ENCODE measurements at regions not wholly inside any gene's neighbourhood (a gene's known extent, or its start where the extent isn't known, plus 50 kb on each side); places are given as distances from the start of the nearest gene placed in this dataset.
"Not testable (repeated sequence)": the region's sequence is repeated elsewhere in the genome, so short reads cannot be mapped to it uniquely, and the experiment has no call there.

DNA sequence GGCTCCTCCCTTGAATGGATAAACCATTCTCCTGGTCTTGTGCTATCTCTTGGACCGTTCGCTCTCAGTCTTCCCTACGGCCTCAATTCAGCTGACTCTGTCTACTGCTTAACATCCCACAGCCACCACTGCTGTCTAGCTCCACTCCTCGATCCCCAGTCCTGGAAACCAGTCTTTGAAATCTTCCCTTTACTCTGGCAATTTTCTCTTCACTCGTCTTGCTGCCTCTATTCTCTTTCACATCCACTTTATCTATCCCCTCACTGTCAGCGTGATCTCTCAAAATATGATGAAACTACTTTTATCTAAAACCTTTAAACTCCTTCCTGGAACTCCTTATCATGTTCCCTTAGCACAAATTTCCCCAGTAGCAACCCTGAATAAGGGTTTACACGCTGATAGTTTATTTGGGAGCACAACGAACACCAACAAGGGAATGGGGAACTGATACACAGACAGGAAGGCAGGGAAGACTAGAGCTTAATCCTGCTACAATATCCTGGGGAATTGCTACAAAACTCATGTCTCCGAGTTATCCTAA, 131.6 kb upstream of the SAMSN1 start:
- DNase-seq, result no peak

DNA sequence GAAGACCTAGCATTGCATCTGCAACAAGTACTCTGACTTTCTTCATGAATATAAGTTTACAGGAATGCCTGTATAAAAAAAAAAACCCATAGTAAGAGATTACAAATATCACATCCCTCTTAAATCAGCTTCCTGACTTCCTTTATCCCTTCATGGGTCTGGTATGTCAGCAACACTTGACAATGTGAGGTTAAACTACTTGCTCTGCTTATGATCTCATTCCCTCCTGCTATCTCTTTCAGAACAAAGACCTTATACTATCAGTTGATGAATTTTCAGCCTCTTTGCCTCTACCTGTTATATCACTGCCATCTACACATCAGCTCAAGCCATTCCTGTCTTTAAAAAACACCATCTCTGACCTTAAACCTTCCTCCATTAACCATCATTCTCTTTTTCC, 130.9 kb upstream of the SAMSN1 start:
- no peak for DNase-seq

DNA sequence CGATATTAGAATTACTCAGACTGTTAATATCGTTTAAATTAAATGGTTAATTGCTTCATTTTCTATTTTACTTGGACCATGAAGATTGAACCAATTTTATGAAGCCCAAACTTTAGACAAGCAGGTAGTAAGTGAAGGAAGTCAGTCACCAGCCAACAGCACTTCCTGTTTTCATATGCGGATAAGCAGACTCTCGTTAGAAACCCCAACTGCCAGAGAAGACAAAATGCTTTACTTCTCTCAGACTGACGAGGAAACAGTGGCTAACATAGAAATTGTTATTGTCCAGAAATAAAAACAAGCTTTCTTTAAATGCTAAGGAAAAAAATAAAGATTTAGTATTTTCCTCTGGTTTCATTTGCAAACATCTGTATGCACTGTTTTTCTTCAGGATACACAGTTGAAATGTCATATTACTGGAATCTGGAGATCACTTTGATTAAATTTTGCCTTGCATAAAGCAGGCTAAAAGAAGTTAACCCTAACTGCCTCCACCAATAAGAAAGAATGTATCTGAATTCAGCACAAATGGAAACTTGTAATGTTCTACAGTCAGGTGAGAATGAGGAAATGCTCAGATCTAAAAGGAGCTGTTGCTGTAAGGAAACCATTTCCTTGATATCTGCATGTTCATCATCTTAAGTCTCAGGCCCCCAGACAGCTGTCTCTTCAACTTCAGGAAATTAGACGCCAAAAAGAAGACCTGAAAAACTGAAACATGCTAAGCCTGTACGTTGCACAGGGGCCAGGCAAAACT, 129.8 kb upstream of the SAMSN1 start:
- DNase-seq, result peak in 1 of 4 experiments; percentile 3

DNA sequence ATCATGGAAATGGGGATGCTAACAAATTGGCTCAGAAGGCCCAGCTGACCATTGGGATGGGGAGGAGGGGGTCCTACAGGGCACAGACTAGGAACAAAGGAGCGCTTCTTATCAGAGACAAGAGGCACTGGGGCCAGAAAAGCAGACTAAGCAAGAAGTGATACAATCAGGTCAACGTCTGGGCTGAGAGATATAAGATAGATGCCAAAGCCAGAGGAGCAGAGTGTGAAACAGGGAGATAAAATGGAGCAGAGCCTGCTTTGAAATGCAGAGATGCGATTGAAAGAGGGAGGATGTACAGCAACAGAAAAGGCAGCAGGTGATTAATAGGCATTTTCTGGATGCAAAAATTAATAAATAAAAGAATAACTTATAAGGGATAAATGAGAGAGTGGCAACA, 127.5 kb upstream of the SAMSN1 start:
- DNase-seq, result no peak

DNA sequence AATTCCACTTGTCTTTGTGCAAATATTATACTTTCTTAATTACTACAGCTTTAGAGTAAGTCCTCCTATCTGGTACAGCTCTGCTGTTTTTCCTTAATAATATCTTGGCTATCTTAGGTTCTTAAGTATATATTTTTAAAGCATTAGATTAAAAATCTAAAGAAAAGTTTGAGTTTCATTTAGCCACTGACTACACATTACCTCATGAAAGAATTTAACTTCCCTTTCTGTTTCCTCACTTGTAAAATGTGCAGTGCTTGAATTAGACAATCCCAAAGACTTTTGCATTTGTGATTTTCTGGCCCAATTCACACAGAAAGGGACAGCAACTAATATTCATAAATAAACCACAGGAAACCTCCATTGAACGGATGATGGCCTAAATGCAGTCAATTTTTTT, 126.4 kb upstream of the SAMSN1 start:
- no peak for DNase-seq

DNA sequence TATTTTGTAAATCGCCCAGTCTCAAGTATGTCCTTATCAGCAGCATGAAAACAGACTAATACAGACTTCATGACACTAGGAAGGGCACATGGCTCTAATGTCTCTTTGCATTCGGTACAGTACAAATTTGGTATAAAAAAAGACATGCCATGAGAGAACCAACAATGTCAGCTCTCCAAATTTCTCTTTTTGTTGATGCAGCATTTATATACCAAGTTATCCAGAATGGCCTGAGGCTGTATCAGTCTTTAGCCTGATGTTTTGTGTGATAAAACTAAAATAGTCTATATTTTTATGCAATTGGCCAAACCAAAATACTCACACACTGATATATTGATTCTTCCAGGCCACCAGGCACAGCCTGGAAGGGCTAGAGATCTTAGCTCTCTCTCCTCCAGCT, 124.3 kb upstream of the SAMSN1 start:
- DNase-seq, result no peak

DNA sequence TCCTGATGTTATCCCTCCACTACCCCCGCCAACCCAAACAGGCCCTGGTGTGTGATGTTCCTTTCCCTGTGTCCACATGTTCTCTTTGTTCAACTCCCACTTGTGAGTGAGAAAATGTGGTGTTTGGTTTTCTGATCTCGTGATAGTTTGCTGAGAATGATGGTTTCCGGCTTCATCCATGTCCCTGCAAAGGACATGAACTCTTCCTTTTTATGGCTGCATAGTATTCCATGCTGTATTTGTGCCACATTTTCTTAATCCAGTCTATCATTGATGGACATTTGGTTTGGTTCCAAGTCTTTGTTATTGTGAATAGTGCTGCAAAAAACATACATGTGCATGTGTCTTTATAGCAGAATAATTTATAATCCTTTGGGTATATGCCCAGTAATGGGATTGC, 123.0 kb upstream of the SAMSN1 start:
- not testable (repeated sequence) for DNase-seq

DNA sequence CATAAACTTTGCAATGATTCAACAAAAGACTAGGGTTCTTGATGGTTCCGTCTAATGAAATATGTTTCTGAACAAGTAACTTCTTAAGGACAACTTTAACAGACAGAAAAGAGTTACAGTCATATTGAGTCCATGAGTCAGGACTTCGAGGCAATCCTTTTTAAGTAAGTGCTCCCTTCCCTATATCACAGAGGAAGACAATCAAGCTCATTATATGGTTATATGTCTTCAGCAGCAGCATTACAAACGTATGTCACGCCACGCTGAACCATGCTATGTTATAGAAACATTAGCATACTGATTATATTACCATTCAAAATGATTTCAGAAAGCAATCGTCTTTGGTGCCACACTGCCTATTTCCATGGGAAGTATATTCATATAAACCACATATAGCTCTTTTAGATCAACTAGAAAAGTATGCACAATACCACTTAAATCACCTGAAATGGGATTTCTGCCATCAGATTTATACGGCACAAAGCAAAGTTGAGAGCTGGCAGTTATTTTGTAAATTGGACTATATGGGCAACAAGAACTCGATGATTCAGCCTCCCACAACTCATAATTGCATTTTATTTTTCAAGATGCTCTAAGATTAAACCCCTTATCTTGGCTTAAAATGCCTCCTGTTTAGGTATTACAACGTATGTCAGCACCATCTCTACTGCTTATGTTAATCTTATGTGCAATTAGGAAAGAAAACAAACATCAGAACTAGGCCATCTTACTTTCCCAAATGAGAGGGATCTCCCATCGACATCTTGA, 111.3 kb upstream of the SAMSN1 start:
- no peak for DNase-seq

DNA sequence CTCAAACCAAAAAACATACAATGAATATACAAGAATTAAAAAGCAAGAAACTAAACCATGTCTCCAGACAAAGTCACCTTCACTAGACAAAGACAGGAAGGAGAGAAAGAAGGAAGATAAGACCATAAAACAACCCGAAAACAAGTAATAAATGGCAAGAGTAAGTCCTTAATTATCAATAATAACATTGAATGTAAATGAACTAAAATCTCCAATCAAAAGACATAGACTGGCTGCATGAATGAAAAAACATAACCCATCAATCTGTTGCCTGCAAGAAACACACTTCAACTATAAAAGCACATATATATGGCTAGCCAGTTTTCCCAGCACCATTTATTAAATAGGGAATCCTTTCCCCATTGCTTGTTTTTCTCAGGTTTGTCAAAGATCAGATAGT, 100.8 kb upstream of the SAMSN1 start:
- DNase-seq, result no peak

DNA sequence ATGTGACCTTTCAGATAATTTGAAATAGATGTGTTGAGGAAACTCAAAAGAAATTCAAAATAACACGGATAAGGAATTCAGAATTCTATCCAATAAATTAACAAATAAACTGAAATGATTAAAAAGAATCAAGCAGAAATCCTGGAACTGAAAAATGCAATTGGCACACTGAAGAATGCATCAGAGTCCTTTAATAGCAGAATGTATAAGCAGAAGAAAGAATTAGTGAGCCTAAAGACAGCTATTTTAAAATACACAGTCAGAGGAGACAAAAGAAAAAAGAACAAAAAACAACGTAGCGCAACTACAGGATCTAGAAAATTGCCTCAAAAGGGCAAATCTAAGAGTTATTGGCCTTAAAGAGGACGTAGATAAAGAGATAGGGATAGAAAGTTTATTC, 99.6 kb upstream of the SAMSN1 start:
- DNase-seq, result no peak

DNA sequence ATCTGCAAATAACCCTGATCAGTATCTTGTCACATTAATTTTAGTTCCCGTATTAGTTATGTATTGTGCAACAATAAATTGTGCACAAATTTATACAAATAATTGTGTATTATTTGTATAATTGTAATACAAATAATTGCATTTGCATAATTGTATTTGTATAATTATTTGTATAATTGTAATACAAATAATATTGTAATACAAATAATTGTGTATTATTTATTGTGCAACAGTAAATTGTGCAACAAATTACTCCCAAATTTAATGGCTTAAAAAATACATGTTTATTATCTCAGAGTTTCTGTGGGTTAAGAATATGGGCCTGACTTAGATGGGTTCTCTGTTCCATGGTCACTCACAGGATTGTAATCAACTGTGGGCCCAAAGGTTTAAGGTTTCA, 86.2 kb upstream of the SAMSN1 start:
- DNase-seq, result no peak

DNA sequence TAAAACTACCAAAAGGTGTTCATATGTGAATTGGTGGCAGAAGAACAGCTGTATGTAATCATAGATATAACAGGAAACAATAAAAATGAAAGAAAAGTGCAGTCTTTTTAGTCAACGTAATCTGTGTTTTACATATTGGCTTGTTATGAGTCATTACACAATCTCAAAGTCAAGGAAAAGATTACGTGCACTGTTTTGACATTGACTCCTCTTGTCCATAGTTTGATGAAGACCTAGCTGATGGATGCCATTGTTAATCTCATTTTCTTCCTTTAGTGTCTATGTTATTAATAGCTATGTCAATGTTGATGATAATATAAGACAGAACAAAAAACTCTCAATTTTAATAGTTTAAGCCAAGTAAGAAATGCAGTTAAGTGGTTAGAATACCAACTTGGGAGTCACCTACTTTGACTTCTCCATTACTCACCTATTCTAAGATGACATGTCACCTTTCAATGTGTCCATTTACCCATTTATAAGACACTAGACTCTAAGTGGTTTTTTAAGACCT, 84.5 kb upstream of the SAMSN1 start:
- no peak for DNase-seq

DNA sequence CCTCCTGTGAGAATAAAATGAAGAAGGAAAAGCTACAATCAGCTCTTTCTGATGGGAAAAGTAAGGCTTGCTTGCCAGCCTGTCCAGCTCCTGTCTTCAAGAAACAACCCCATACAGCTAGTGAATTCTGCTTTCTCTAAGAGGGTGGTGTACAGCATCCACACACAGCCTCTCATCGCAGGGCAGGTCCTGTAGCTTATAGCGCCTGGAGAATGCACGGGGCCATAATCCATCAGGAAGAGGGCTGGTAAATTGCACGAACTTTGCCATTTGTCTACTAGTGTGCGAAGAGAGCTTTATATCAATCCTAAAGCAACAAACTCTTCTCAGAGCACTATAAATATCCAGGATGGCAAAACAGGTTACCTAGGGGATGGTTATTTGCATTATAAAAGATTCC, 83.3 kb upstream of the SAMSN1 start:
- DNase-seq, result no peak

DNA sequence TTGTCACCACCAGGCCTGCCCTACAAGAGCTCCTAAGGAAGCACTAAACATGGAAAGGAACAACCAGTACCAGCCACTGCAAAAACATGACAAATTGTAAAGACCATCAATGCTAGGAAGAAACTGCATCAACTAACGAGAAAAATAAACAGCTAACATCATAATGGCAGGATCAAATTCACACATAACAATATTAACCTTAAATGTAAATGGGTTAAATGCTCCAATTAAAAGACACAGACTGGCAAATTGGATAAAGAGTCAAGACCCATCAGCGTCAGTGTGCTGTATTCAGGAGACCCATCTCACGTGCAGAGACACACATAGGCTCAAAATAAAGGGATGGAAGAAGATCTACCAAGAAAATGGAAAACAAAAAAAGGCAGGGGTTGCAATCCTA, 77.0 kb upstream of the SAMSN1 start:
- DNase-seq, result not testable (repeated sequence)

DNA sequence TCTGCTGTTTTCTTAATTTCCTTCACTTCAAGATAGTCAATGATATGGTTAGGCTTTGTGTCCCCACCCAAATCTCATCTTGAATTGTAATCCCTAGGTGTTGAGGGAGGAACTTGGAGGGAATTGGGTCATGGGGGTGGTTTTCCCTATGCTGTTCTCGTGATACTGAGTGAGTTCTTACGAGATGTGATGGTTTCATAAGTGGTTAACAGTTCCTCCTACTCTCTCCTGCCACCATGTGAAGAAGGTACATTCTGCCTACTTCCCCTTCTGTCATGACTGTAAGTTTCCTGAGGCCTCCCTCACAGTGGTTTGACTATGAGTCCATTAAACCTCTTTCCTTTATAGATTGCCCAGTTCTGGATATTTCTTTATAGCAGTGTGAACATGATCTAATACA, 74.0 kb upstream of the SAMSN1 start:
- no peak for DNase-seq

DNA sequence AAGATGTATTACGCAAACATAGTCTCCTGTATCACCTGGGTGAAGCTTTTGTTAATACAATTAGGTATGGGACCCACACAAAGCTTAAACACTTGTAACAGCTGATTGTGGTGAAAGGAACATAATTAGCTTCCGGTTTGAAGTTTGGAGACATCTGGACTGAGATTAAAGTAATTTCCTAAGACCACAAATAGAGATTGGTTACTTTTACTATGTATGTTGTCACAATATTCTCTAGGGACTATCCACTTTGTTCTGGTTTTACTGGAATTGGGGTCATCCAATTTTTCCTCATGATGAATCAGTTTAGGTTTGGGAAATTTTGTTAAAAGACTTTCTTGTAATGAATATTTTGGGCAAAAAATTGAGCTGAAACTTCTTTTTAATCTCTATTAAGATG, 71.8 kb upstream of the SAMSN1 start:
- no peak for DNase-seq

DNA sequence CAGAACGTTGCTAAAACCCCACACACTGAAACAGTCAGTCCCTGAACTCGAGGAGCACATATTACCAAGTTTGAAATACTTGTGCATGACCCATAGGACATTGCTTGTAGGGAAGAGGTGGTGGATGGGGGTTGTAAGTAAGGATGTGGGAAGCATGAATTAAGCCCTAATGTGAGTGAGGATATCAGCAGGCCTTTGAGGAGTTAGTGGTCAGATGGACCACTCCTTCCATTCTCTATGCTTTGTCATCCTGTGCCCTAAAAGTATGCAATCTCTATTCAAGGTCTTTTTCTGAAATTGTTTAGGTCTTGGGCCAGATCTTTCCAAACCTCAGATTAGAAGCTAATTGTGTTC, 70.9 kb upstream of the SAMSN1 start:
- DNase-seq, result no peak

DNA sequence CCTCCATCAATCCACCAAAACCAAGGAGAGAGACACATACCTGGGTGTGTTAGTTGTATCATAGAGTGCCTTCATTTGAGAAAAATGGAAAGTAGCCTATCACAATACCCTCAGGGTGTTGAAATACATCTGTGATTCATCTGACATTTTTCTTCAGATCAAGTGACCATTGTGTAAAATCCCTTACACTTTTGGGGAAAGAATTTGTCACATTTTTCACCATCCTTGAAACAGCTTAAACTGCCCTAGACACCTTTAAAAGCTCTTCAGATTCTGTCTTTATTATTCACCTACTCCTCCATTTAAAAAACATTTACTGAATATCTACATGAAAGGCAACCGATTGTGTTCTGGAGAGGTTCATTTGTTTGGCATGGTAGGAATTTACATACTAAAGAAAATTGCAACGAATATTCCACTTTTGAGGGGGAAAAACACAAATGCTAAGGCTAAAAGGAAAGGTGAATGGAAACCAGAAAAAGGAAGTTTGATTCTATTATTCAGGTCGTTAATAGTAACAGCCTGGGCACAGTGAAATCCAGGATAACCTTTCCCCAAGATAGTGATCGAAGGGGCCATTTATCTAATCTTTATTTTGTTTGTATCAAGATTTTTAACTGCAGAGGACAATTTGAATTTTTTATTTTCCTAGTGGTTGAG, 70.4 kb upstream of the SAMSN1 start:
- no peak for DNase-seq

DNA sequence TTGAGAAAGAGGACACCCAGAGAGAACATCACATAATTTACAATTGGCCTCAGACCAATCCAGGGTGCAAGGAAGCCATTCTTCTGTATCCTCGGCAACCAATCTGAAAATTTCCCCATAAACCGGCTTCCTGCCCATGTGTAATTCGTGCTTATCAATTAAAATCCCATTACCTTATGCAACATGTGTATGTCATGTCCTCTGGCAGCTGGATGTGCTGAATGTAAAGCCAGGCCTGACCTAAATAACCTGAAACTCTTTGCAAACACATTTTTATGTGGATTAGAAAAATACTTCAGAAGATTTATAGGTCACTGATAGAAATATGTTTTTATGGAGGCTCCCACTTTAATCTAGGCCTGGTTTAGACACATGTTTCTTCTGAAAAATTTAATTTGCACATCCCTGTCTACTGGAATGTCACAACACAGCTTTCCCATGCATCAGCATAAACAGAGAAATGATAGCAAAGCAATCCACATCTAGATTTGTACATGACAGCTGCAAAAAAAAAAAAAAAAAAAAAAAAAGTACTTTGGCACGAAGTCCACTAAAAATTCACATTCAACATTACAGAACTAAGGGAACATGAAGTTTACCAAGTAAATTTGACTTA, 69.4 kb upstream of the SAMSN1 start:
- no peak for DNase-seq

DNA sequence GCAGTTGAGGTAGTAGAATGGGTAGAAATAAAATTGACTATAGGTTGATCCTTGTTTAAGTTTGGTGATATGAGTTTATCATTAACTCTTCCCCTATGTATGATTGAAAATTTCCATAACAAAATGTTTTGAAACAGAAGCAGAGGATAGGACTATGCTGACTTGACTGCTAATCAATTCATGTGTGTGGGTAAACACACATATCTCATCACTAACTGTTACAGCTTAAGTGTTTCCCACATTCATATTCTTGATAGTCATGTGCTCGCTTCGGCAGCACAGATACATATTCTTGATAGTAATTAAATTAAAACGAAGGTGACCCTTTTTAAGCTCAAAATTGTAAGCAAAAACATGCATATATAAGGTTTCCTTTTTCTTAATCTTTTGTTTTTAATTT, 68.2 kb upstream of the SAMSN1 start:
- DNase-seq, result no peak

DNA sequence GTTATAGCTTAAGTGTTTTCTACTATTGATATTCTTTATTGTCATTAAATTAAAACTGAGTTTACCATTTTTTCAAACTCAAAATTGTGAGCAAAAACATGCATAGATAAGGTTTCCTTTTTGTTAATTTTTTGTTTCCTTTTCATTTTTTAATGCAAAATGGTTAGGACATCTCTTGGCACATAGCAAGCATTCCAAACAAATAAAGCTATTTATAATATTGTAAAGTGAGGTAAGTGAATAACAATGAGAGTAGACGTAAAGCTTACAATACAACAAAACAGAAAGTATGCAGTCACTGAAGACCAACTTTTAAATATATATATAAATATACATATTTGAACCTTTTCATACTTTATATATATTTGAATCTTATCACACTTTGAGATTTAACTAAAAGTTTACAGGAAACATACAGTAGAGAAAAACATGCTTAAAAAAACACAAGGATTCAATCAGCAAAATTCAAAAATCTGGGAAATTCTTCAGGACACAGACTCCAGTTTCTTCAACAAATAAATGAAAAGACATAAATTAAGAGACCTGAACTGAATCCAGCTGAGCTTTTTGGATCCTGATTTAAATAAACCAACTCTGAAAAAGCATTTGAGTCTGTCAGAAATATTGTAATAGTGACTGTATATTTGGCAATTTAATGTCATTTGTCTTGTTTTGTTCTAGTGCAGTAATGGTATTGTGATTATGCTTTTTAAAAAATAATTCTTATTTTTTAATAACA, 67.5 kb upstream of the SAMSN1 start:
- no peak for DNase-seq

DNA sequence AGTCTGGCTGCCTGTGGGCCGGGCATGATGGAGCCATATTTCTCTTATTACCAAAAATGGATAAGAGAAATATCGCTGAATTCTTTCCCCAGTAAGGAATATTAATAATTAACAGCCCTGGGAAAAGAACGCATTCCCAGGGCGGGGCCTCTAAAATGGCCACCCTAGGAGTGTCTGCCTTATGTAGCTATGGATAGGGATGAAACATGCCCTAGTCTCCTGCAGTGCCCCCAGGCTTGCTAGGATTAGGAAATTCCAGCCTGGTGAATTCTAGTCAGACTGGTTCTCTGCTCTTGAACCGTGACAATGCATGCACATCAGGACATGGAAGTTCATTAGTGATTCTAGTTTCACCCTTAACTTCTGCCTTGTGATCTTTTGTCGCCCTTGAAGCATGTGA, 64.0 kb upstream of the SAMSN1 start:
- DNase-seq, result not testable (repeated sequence)

DNA sequence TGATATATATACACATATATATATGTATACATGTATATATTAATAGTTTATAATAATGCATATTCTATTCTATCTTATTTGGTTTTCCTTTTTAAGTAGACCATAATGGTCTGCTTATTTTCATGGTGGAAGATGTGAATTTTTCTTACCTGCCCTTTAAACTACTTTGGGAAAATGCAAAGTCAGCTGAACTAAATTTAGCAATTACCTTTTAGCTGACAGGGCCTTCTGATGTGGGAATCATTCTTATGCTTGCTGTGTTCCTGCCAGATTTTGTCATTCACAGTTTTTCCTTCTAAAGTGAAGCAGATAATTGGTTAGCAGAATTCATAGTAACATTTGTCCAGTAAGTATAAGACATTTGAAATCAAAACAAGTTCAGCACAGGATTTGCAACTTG, 63.2 kb upstream of the SAMSN1 start:
- no peak for DNase-seq
